ENCODE measurements at regions not wholly inside any gene's neighbourhood (a gene's known extent, or its start where the extent isn't known, plus 50 kb on each side); places are given as distances from the start of the nearest gene placed in this dataset.
A peak's percentile ranks its signal among the peaks of the same experiment; 100 is the strongest.

DNA sequence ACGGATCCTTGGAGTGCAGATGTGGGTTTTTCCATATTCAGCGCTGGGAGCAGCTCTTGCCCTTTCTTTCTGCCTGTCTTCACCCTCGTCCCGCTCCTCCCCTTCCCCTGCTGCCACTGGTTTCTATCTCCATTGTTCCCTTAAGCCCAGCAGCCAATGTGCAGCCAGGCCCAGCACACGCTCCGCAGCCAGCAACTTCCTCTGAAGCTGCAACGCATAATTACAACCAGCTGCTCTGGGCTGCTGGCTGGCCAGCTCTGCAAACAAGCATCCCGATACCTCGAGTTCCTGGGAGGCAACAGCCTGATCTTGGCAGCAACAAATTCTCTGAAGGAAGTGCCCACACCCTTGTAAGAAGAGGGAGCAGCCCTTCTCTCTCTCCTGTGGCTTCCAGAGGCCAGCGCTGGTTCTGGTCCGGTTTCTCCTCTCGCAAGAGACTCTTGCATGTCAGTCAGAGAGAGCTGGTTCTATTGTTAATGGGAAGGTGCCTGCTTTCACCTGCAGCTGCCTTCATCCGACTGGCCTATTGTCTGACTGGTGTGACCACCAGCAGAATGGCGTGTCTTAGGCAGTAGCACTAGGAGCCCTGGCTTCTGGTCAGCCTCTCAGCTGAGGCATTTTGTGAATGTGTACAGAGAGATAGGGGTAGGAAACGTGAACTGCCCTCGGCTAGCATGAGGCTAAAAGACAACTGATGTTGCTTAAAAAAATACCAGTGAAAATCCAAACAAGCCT lies 83.8 kb upstream of the MAML3 start:
- Mint-ChIP-seq H3K4me3 (peak overlapping the region; percentile 63), H3K27me3 (ENCODE audit: low read depth) (no peaks in the 10 kb centered on the region; the same call in 1 of the 2 replicates), H3K36me3 (no peaks in the 10 kb centered on the region), H3K27ac (peak overlapping the region; percentile 100), H3K9me3 (no peaks in the 10 kb centered on the region), H3K4me1 (peaks cover 70% of the 10 kb centered on the region)
- peak; percentile 68 for DNase-seq (ENCODE audit: low spot score)
- ChIA-PET POLR2A (interaction anchor here (0.5 to 3.1 kb wide), 7 partner anchors 15 to 1077 kb away, joined by 3 to 20 read pairs (median 4); partner anchors contain the start of gene MAML3), CTCF (interaction anchor here (1.0 to 3.0 kb wide), 10 partner anchors 14 to 539 kb away, joined by 3 to 26 read pairs (median 4); no protein-coding TSS in a partner anchor)
- ATAC-seq: peak; percentile 85
- TF ChIP-seq, protein P1, sequence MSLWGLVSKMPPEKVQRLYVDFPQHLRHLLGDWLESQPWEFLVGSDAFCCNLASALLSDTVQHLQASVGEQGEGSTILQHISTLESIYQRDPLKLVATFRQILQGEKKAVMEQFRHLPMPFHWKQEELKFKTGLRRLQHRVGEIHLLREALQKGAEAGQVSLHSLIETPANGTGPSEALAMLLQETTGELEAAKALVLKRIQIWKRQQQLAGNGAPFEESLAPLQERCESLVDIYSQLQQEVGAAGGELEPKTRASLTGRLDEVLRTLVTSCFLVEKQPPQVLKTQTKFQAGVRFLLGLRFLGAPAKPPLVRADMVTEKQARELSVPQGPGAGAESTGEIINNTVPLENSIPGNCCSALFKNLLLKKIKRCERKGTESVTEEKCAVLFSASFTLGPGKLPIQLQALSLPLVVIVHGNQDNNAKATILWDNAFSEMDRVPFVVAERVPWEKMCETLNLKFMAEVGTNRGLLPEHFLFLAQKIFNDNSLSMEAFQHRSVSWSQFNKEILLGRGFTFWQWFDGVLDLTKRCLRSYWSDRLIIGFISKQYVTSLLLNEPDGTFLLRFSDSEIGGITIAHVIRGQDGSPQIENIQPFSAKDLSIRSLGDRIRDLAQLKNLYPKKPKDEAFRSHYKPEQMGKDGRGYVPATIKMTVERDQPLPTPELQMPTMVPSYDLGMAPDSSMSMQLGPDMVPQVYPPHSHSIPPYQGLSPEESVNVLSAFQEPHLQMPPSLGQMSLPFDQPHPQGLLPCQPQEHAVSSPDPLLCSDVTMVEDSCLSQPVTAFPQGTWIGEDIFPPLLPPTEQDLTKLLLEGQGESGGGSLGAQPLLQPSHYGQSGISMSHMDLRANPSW (CRISPR knock-in tag; conservative IDR thresholded peaks at IDR 0.05; ENCODE audit: low read depth): 0 out of 2 replicates have a peak, but pooled peaks have one; percentile 9
- TF ChIP-seq CREM (CRISPR knock-in tag; IDR thresholded peaks at IDR 0.05): no peak
- TF ChIP-seq ZNF263 (CRISPR knock-in tag; IDR thresholded peaks at IDR 0.05; ENCODE audit: low read depth): 0 out of 2 replicates have a peak, but pooled peaks have one; percentile 37
- TF ChIP-seq, protein P2, sequence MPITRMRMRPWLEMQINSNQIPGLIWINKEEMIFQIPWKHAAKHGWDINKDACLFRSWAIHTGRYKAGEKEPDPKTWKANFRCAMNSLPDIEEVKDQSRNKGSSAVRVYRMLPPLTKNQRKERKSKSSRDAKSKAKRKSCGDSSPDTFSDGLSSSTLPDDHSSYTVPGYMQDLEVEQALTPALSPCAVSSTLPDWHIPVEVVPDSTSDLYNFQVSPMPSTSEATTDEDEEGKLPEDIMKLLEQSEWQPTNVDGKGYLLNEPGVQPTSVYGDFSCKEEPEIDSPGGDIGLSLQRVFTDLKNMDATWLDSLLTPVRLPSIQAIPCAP (CRISPR knock-in tag; IDR thresholded peaks at IDR 0.05): no peak
- TF ChIP-seq, protein P3, sequence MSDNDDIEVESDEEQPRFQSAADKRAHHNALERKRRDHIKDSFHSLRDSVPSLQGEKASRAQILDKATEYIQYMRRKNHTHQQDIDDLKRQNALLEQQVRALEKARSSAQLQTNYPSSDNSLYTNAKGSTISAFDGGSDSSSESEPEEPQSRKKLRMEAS (CRISPR knock-in tag; IDR thresholded peaks at IDR 0.05): peak; percentile 20; the same call in 1 of the 2 replicates
- 0 out of 2 replicates have a peak, but pooled peaks have one; percentile 7 for TF ChIP-seq ETV6 (CRISPR knock-in tag; IDR thresholded peaks at IDR 0.05)
- TF ChIP-seq FOXK1 (CRISPR knock-in tag; IDR thresholded peaks at IDR 0.05): peak; percentile 22; the same call in 1 of the 2 replicates
- peak; percentile 28; the same call in 1 of the 2 replicates for TF ChIP-seq SP1 (CRISPR knock-in tag; conservative IDR thresholded peaks at IDR 0.05)
- TF ChIP-seq NR3C1 (CRISPR knock-in tag; conservative IDR thresholded peaks at IDR 0.05; ENCODE audit: low read depth): no peak
- TF ChIP-seq ZBTB21 (CRISPR knock-in tag; IDR thresholded peaks at IDR 0.05; ENCODE audit: borderline replicate concordance): peak; percentile 48; the same call in 1 of the 2 replicates
- 0 out of 2 replicates have a peak, but pooled peaks have one; percentile 35 for TF ChIP-seq SMAD3 (CRISPR knock-in tag; IDR thresholded peaks at IDR 0.05; ENCODE audit: borderline replicate concordance)

DNA sequence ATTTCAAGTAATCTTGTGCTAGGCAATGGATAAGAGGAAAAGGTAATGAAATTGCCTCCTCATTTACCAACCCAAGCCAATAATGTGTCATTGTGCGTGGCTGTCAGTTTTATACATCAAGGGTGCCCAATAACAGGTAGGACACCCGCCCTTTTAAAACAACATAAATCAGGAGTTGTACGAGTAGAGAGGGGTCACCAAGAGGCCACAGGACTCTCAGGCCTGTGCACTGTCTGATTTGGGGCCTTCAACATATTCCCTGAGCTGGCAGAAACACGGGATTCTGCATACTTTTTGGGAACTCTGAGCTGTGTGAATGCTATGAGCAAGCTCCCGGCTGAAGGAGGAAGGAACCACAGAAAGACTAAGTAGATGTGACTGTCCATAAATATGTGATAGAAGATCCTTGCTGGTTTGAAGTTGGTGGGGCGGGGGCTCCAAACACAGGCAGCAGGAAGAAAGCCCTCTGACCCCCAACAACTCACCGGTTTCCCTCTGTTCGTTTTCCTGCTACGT lies 82.7 kb upstream of the MAML3 start:
- ChIA-PET CTCF (interaction anchor here (0.8 to 3.0 kb wide), 3 partner anchors 16 to 224 kb away, joined by 3 to 26 read pairs (median 3); no protein-coding TSS in a partner anchor), POLR2A (interaction anchor here (1.5 to 3.1 kb wide), 3 partner anchors 16 to 190 kb away, joined by 6 to 20 read pairs (median 17); no protein-coding TSS in a partner anchor)
- Mint-ChIP-seq H3K36me3 (no peaks in the 10 kb centered on the region), H3K27ac (peak overlapping the region; percentile 37; the same call in 1 of the 2 replicates), H3K9me3 (no peaks in the 10 kb centered on the region), H3K4me1 (peaks cover 59% of the 10 kb centered on the region), H3K27me3 (ENCODE audit: low read depth) (no peaks in the 10 kb centered on the region; the same call in 1 of the 2 replicates), H3K4me3 (peak overlapping the region; percentile 63)
- no peak for ATAC-seq
- no peak for DNase-seq (ENCODE audit: low spot score)
- TF ChIP-seq, protein P4, sequence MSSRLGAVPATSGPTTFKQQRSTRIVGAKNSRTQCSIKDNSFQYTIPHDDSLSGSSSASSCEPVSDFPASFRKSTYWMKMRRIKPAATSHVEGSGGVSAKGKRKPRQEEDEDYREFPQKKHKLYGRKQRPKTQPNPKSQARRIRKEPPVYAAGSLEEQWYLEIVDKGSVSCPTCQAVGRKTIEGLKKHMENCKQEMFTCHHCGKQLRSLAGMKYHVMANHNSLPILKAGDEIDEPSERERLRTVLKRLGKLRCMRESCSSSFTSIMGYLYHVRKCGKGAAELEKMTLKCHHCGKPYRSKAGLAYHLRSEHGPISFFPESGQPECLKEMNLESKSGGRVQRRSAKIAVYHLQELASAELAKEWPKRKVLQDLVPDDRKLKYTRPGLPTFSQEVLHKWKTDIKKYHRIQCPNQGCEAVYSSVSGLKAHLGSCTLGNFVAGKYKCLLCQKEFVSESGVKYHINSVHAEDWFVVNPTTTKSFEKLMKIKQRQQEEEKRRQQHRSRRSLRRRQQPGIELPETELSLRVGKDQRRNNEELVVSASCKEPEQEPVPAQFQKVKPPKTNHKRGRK (CRISPR knock-in tag; IDR thresholded peaks at IDR 0.05; ENCODE audit: borderline replicate concordance): no peak
- TF ChIP-seq NR2C2 (CRISPR knock-in tag; IDR thresholded peaks at IDR 0.05): no peak
- no peak for TF ChIP-seq HMGA2 (CRISPR knock-in tag; IDR thresholded peaks at IDR 0.05)
- TF ChIP-seq FOXJ3 (CRISPR knock-in tag; IDR thresholded peaks at IDR 0.05; ENCODE audit: borderline replicate concordance): no peak
- TF ChIP-seq ZBTB21 (CRISPR knock-in tag; IDR thresholded peaks at IDR 0.05; ENCODE audit: borderline replicate concordance): no peak
- TF ChIP-seq, protein P1 (CRISPR knock-in tag; conservative IDR thresholded peaks at IDR 0.05; ENCODE audit: low read depth): no peak
- no peak for TF ChIP-seq CBFB (CRISPR knock-in tag; IDR thresholded peaks at IDR 0.05; ENCODE audit: low read depth)
- TF ChIP-seq, protein P5, sequence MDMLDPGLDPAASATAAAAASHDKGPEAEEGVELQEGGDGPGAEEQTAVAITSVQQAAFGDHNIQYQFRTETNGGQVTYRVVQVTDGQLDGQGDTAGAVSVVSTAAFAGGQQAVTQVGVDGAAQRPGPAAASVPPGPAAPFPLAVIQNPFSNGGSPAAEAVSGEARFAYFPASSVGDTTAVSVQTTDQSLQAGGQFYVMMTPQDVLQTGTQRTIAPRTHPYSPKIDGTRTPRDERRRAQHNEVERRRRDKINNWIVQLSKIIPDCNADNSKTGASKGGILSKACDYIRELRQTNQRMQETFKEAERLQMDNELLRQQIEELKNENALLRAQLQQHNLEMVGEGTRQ (CRISPR knock-in tag; IDR thresholded peaks at IDR 0.05): no peak
- TF ChIP-seq SMAD3 (CRISPR knock-in tag; IDR thresholded peaks at IDR 0.05; ENCODE audit: borderline replicate concordance): no peak
- no peak for TF ChIP-seq NR1H2 (CRISPR knock-in tag; IDR thresholded peaks at IDR 0.05)
- TF ChIP-seq, protein P6, sequence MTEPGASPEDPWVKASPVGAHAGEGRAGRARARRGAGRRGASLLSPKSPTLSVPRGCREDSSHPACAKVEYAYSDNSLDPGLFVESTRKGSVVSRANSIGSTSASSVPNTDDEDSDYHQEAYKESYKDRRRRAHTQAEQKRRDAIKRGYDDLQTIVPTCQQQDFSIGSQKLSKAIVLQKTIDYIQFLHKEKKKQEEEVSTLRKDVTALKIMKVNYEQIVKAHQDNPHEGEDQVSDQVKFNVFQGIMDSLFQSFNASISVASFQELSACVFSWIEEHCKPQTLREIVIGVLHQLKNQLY (CRISPR knock-in tag; IDR thresholded peaks at IDR 0.05): no peak
- no peak for TF ChIP-seq ZNF671 (CRISPR knock-in tag; IDR thresholded peaks at IDR 0.05)
- TF ChIP-seq, protein P7, sequence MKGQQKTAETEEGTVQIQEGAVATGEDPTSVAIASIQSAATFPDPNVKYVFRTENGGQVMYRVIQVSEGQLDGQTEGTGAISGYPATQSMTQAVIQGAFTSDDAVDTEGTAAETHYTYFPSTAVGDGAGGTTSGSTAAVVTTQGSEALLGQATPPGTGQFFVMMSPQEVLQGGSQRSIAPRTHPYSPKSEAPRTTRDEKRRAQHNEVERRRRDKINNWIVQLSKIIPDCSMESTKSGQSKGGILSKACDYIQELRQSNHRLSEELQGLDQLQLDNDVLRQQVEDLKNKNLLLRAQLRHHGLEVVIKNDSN (CRISPR knock-in tag; IDR thresholded peaks at IDR 0.05): no peak

All from WTC11 (cell line).